ENCODE measurements at regions not wholly inside any gene's neighbourhood (a gene's known extent, or its start where the extent isn't known, plus 50 kb on each side); places are given as distances from the start of the nearest gene placed in this dataset.

DNA sequence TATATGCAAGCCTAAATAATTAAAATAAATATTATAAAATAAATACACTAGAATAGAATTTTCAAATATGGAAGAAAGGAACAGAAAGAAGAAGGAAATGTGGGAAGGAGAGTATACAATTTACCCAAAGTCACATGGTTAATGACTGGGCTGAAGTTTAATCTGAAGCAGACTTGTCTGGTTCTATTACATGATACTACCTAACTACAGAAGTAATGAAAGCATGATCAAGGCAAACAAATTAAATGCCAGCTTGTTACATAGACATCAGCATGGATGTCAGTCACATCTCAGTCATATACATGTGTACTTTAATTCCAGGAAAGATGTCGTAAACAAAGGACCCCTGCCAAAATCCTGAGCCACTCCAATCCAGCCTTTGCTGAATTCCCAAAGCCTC, 1060.8 kb downstream of the CNTNAP5 start:
- Histone ChIP-seq H3K4me1 (no peaks in the 10 kb centered on the region), H3K9me3 (no peaks in the 10 kb centered on the region), H3K27me3 (no peaks in the 10 kb centered on the region), H3K4me3 (no peak overlapping the region), H3K27ac (no peak overlapping the region), H3K36me3 (ENCODE audit: low read depth, missing control alignments) (no peaks in the 10 kb centered on the region)
- TF ChIP-seq, protein P1, sequence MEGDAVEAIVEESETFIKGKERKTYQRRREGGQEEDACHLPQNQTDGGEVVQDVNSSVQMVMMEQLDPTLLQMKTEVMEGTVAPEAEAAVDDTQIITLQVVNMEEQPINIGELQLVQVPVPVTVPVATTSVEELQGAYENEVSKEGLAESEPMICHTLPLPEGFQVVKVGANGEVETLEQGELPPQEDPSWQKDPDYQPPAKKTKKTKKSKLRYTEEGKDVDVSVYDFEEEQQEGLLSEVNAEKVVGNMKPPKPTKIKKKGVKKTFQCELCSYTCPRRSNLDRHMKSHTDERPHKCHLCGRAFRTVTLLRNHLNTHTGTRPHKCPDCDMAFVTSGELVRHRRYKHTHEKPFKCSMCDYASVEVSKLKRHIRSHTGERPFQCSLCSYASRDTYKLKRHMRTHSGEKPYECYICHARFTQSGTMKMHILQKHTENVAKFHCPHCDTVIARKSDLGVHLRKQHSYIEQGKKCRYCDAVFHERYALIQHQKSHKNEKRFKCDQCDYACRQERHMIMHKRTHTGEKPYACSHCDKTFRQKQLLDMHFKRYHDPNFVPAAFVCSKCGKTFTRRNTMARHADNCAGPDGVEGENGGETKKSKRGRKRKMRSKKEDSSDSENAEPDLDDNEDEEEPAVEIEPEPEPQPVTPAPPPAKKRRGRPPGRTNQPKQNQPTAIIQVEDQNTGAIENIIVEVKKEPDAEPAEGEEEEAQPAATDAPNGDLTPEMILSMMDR (IDR thresholded peaks at IDR 0.05) = no peak
- TF ChIP-seq POLR2A (IDR thresholded peaks at IDR 0.05) = no peak
- intact Hi-C loops (cut with DNase I; ENCODE audit: low total_unique reads) = no loop called here
- DNase-seq = no peak
- WGBS, 2 donors = 88 to 100% methylated on average over 1 of the region's 1 CpG

DNA sequence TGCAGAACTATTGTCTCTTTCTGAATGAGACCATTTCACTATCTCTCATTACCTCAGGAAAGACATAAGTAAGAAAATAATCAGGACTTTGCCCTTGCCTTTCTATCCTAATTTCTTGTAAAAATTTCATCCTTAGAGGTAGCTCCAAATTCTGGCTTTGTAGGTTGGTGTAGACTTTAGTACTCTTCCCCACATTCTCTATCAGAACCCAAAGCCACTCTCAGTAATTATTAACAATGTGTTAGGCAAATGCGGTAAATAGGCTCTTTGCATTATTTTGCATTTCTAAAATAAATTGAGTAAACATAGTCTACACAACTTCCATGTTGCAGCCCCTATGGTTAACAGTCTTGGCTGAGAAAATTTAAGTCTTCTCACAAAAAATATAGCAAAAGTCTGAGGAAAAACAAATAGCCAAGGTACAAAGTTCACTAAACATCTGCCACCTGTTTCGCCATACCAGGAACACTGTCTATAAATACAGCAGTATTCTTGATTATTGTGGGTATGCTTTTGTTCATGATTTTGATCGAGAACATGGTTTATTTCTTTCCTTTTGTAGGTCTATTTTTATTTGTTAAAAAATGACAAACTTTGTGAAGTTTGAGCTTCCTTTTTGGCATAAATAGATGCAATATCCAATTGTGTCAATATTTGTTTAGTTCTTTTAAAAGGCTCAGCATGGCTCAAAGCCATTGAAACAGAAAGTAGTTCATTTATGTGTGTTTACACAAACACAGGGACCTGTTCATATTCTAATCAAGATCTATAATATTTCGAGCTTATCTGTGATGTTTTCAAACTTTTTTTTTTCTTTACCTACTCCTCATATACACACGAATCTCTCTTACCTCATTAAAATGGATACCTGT, 1061.5 kb downstream of the CNTNAP5 start:
- no peak overlapping the region for H3K4me3 ChIP-seq
- H3K27me3 ChIP-seq = no peaks in the 10 kb centered on the region
- H3K36me3 ChIP-seq (ENCODE audit: low read depth, missing control alignments) = no peaks in the 10 kb centered on the region
- WGBS, 2 donors = 86 to 90% methylated on average over 5 of the region's 5 CpGs
- H3K9me3 ChIP-seq = no peaks in the 10 kb centered on the region
- no peak for TF ChIP-seq POLR2A (IDR thresholded peaks at IDR 0.05)
- TF ChIP-seq, protein P1 (IDR thresholded peaks at IDR 0.05) = no peak
- no peak overlapping the region for H3K27ac ChIP-seq
- DNase-seq = no peak
- intact Hi-C loops (cut with DNase I; ENCODE audit: low total_unique reads) = no loop called here
- no peaks in the 10 kb centered on the region for H3K4me1 ChIP-seq

DNA sequence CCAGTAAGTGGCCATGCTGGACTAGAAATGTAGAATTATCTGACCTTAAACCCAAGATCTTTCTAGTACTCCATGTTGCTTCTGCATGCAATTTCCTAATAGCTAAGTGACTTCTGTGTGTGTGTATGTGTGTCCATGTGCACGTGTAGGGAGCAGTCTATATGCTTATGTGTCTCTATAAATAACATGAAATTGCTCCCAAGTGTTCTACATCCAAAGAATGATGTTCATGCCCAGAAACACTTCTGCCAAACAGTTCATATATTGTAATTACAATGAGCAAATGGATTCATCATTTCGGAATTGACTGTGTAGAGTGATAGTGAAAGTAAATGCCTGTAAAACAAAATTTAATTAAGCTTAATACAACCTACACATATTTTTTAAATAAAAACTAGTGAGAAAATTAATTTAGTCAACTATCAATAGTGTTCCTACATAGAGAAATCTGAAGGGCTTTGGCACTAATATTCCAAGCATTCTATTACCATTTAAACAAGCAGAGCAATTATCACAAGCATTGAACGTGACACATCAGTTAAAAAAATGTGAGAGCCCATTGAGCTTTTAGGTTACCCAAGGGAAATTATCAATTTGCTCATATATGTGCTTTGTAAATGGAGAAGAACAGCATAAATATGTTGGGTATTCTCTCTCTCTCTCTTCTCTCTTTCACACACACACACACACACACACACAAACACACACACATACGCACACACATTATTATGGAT, 1067.4 kb downstream of the CNTNAP5 start:
- no peaks in the 10 kb centered on the region for H3K27me3 ChIP-seq
- H3K4me1 ChIP-seq = no peaks in the 10 kb centered on the region
- intact Hi-C loops (cut with DNase I; ENCODE audit: low total_unique reads) = no loop called here
- H3K9me3 ChIP-seq = no peaks in the 10 kb centered on the region
- TF ChIP-seq, protein P1 (IDR thresholded peaks at IDR 0.05) = no peak
- no peak for TF ChIP-seq POLR2A (IDR thresholded peaks at IDR 0.05)
- H3K36me3 ChIP-seq (ENCODE audit: low read depth, missing control alignments) = no peaks in the 10 kb centered on the region
- no peak overlapping the region for H3K27ac ChIP-seq
- DNase-seq = no peak
- no peak overlapping the region for H3K4me3 ChIP-seq
- 80 to 85% methylated on average over 4 of the region's 4 CpGs for WGBS, 2 donors

DNA sequence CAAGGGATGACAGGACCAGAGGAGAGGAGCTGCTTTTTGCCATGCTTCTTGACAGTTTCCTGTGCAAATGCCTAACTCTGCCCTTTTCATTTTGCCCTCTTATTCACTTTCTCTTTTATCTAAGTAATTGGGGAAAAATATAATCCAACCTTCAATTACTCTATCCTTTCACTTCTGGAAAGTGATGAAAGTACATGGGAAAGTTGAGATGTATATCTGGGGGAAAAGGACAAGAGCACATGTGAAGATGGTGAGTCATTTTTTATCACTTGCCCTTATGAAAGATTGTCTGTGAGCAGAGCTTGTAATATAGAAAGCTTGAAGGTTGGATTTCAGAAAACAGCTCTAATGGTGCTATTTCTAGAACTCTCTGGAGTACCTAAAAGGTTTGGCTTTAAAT, 1070.7 kb downstream of the CNTNAP5 start:
- intact Hi-C loops (cut with DNase I; ENCODE audit: low total_unique reads) = no loop called here

More for the DNA sequence above, 1070.7 kb downstream of the CNTNAP5 start:
- Histone ChIP-seq H3K36me3 (ENCODE audit: low read depth, missing control alignments) (no peaks in the 10 kb centered on the region), H3K9me3 (no peaks in the 10 kb centered on the region), H3K4me3 (no peak overlapping the region), H3K4me1 (no peaks in the 10 kb centered on the region), H3K27me3 (no peaks in the 10 kb centered on the region), H3K27ac (no peak overlapping the region)
- no peak for TF ChIP-seq POLR2A (IDR thresholded peaks at IDR 0.05)
- TF ChIP-seq, protein P1 (IDR thresholded peaks at IDR 0.05) = no peak
- DNase-seq = no peak
